Activated CD4-positive, alpha-beta T cell treated with anti-CD3 and anti-CD28 coated beads, Interleukin-2, amount 50 U/mL, for 16 hours (primary cell): ENCODE measurements at regions not wholly inside any gene's neighbourhood (a gene's known extent, or its start where the extent isn't known, plus 50 kb on each side); places are given as distances from the start of the nearest gene placed in this dataset.
"Not testable (repeated sequence)": the region's sequence is repeated elsewhere in the genome, so short reads cannot be mapped to it uniquely, and the experiment has no call there.

ENCODE experiments used
- DNase-seq: peaks from one replicate; pipeline ENCODE4 v3.0.0-alpha.2; 2020

GRCh38 chr4:117821834-117822233 is 212.5 kb upstream of the NDST3 start:
- no peak for DNase-seq

GRCh38 chr4:117823388-117823787 is 210.9 kb upstream of the NDST3 start:
- DNase-seq = no peak

- DNase-seq = no peak
Observed at GRCh38 chr4:117825600-117825999, 208.7 kb upstream of the NDST3 start.

- no peak for DNase-seq
Observed at GRCh38 chr4:117831060-117831683, 203.1 kb upstream of the NDST3 start.

GRCh38 chr4:117835566-117835965 is 198.7 kb upstream of the NDST3 start:
- DNase-seq = no peak

GRCh38 chr4:117844594-117844993 is 189.7 kb upstream of the NDST3 start:
- DNase-seq = no peak

- no peak for DNase-seq
Observed at GRCh38 chr4:117845270-117845669, 189.0 kb upstream of the NDST3 start.

GRCh38 chr4:117847849-117848248 is 186.4 kb upstream of the NDST3 start:
- no peak for DNase-seq

- DNase-seq = no peak
Observed at GRCh38 chr4:117868201-117868600, 166.1 kb upstream of the NDST3 start.

- no peak for DNase-seq
Observed at GRCh38 chr4:117873779-117874178, 160.5 kb upstream of the NDST3 start.

- no peak for DNase-seq
Observed at GRCh38 chr4:117874216-117874615, 160.1 kb upstream of the NDST3 start.

- DNase-seq = no peak
Observed at GRCh38 chr4:117889978-117890377, 144.3 kb upstream of the NDST3 start.

GRCh38 chr4:117893207-117893606 is 141.1 kb upstream of the NDST3 start:
- DNase-seq = no peak

GRCh38 chr4:117898496-117898895 is 135.8 kb upstream of the NDST3 start:
- DNase-seq = no peak

- DNase-seq = no peak
Observed at GRCh38 chr4:117900832-117901231, 133.5 kb upstream of the NDST3 start.

GRCh38 chr4:117907646-117908045 is 126.6 kb upstream of the NDST3 start:
- DNase-seq = no peak

- DNase-seq = no peak
Observed at GRCh38 chr4:117908306-117909207, 125.7 kb upstream of the NDST3 start.

- no peak for DNase-seq
Observed at GRCh38 chr4:117916728-117917127, 117.6 kb upstream of the NDST3 start.

- not testable (repeated sequence) for DNase-seq
Observed at GRCh38 chr4:117922311-117922710, 112.0 kb upstream of the NDST3 start.

GRCh38 chr4:117927823-117928222 is 106.5 kb upstream of the NDST3 start:
- not testable (repeated sequence) for DNase-seq

GRCh38 chr4:117941611-117942010 is 92.7 kb upstream of the NDST3 start:
- no peak for DNase-seq

GRCh38 chr4:117949621-117950020 is 84.7 kb upstream of the NDST3 start:
- DNase-seq = no peak

- DNase-seq = no peak
Observed at GRCh38 chr4:117957571-117957970, 76.7 kb upstream of the NDST3 start.

- no peak for DNase-seq
Observed at GRCh38 chr4:117965622-117966021, 68.7 kb upstream of the NDST3 start.
